Prostate gland (tissue), 2 donors: ENCODE measurements at regions not wholly inside any gene's neighbourhood (a gene's known extent, or its start where the extent isn't known, plus 50 kb on each side); places are given as distances from the start of the nearest gene placed in this dataset.

Experiments
- POLR2A ChIP-seq: fragments of 450-650 bp; IDR thresholded peaks from one replicate; pipeline ENCODE4 v1.6.1; 2016; ENCODE audit warnings: antibody characterized with exemption, mild to moderate bottlenecking
- POLR2AphosphoS5 ChIP-seq: sonication (generic); formaldehyde crosslinking; IDR thresholded peaks from one replicate; pipeline ENCODE4 v1.6.1; 2017; ENCODE audit warnings: antibody characterized with exemption
- TF ChIP-seq, protein P1 (sequence below), 4 experiments: fragments of 200-600 bp in 2 of 4; fragments of 450-650 bp in 2 of 4; sonication (generic) in 2 of 4; IDR thresholded peaks; 1 replicate in 3 of 4; 2 replicates in 1 of 4; pipeline ENCODE4 v1.5.1; 2016 to 2019; ENCODE audit warnings: antibody characterized with exemption in 4 of 4, mild to moderate bottlenecking in 2 of 4, moderate library complexity in 2 of 4

DNA sequence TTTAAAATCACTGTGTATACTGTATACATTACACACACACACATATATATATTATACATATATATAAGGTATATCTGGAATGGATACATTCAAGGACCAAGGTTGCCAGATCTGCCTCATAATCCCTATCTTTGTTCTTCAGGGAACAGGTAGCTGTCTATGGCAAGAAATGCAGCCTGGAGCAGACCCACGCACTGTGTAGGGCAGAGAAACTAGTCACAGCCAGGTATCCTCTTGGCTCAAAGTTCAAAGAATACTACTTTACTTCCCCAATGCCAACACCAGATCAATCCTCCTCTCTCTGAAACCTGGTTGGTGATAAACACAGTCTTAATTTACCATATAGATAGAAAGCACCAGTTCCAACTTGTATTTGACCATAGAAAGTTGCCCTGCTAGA lies 313.6 kb downstream of the PRELID2 start:
- TF ChIP-seq, protein P1, sequence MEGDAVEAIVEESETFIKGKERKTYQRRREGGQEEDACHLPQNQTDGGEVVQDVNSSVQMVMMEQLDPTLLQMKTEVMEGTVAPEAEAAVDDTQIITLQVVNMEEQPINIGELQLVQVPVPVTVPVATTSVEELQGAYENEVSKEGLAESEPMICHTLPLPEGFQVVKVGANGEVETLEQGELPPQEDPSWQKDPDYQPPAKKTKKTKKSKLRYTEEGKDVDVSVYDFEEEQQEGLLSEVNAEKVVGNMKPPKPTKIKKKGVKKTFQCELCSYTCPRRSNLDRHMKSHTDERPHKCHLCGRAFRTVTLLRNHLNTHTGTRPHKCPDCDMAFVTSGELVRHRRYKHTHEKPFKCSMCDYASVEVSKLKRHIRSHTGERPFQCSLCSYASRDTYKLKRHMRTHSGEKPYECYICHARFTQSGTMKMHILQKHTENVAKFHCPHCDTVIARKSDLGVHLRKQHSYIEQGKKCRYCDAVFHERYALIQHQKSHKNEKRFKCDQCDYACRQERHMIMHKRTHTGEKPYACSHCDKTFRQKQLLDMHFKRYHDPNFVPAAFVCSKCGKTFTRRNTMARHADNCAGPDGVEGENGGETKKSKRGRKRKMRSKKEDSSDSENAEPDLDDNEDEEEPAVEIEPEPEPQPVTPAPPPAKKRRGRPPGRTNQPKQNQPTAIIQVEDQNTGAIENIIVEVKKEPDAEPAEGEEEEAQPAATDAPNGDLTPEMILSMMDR (IDR thresholded peaks at IDR 0.05): no peak
- TF ChIP-seq POLR2AphosphoS5 (no peak), POLR2A (no peak)
